Brain microvascular endothelial cell (primary cell): ENCODE measurements at regions not wholly inside any gene's neighbourhood (a gene's known extent, or its start where the extent isn't known, plus 50 kb on each side); places are given as distances from the start of the nearest gene placed in this dataset.

Experiments
- DNase-seq: peaks from one replicate; pipeline ENCODE4 v3.0.0-alpha.2; 2020
- H3K27ac ChIP-seq: fragments of 250-450 bp; sonication (Bioruptor Pico); 2 replicates; pipeline ENCODE4 v1.5.1; 2020; ENCODE audit warnings: mild to moderate bottlenecking, moderate library complexity
- H3K27me3 ChIP-seq: fragments of 250-450 bp; sonication (Bioruptor Pico); replicated peaks from 2 replicates; pipeline ENCODE4 v1.5.1; 2020; ENCODE audit warnings: mild to moderate bottlenecking
- H3K36me3 ChIP-seq: fragments of 250-450 bp; sonication (Bioruptor Pico); replicated peaks from 2 replicates; pipeline ENCODE4 v1.5.1; 2020; ENCODE audit warnings: mild to moderate bottlenecking
- H3K4me3 ChIP-seq: 2 replicates; pipeline ENCODE4 v1.5.1; 2011; ENCODE audit warnings: low read depth, mild to moderate bottlenecking, control low read depth, low read length, moderate library complexity
- CTCF ChIP-seq: IDR thresholded peaks from 2 replicates; pipeline ENCODE4 v1.5.1; 2011; ENCODE audit warnings: low read depth, mild to moderate bottlenecking, moderate library complexity, low read length, control low read depth, inconsistent platforms; ENCODE audit errors: missing control alignments
- in situ Hi-C: cut with HindIII; loops from 2 replicates; pipeline ENCODE4 v1.10.0; 2017; ENCODE audit warnings: low sequenced_read_pairs, low pct_ligation_motif_present

GRCh38 chr10:131805696-131806095 lies 95.1 kb upstream of the PPP2R2D start:
- Histone ChIP-seq H3K27me3 (no peaks in the 10 kb centered on the region), H3K4me3 (no peak overlapping the region), H3K27ac (no peak overlapping the region), H3K36me3 (no peaks in the 10 kb centered on the region)
- TF ChIP-seq CTCF = no peak
- in situ Hi-C loops = no loop called here
- no peak for DNase-seq

GRCh38 chr10:131806146-131806545 lies 94.7 kb upstream of the PPP2R2D start:
- DNase-seq = no peak
- H3K27me3 ChIP-seq = no peaks in the 10 kb centered on the region
- TF ChIP-seq CTCF = no peak
- H3K4me3 ChIP-seq = no peak overlapping the region
- no peaks in the 10 kb centered on the region for H3K36me3 ChIP-seq
- in situ Hi-C loops = no loop called here
- no peak overlapping the region for H3K27ac ChIP-seq

GRCh38 chr10:131806646-131807317 lies 94.0 kb upstream of the PPP2R2D start:
- Histone ChIP-seq H3K27ac (no peak overlapping the region), H3K4me3 (no peak overlapping the region), H3K36me3 (no peaks in the 10 kb centered on the region), H3K27me3 (no peaks in the 10 kb centered on the region)
- in situ Hi-C loops = no loop called here
- TF ChIP-seq CTCF = no peak
- no peak for DNase-seq

- DNase-seq = no peak
- Histone ChIP-seq H3K36me3 (no peaks in the 10 kb centered on the region), H3K4me3 (no peak overlapping the region), H3K27ac (no peak overlapping the region), H3K27me3 (no peaks in the 10 kb centered on the region)
- TF ChIP-seq CTCF = no peak
- in situ Hi-C loops = no loop called here
These were observed 92.4 kb upstream of the PPP2R2D start for GRCh38 chr10:131808370-131808930.

GRCh38 chr10:131810036-131810804 lies 90.6 kb upstream of the PPP2R2D start:
- H3K27ac ChIP-seq = no peak overlapping the region
- no peak for TF ChIP-seq CTCF
- no peaks in the 10 kb centered on the region for H3K27me3 ChIP-seq
- H3K36me3 ChIP-seq = no peaks in the 10 kb centered on the region
- no peak for DNase-seq
- no peak overlapping the region for H3K4me3 ChIP-seq
- in situ Hi-C loops = no loop called here
